ENCODE measurements at regions not wholly inside any gene's neighbourhood (a gene's known extent, or its start where the extent isn't known, plus 50 kb on each side); places are given as distances from the start of the nearest gene placed in this dataset.
A peak's percentile ranks its signal among the peaks of the same experiment; 100 is the strongest.

GRCh38 chr11:15769203-15769602, 587.1 kb downstream of the SOX6 start:
- Histone ChIP-seq H3K9me1 (ENCODE audit: control insufficient read depth, insufficient read depth, low read length) (no peaks in the 10 kb centered on the region), H4K20me1 (replicated peaks; ENCODE audit: control insufficient read depth, insufficient read depth, low read length) (no peaks in the 10 kb centered on the region), H3K4me3 (no peak overlapping the region), H3K27me3 (ENCODE audit: control insufficient read depth in 2 of 2, insufficient read depth in 2 of 2, low read length in 2 of 2) (no peaks in the 10 kb centered on the region), H3K36me3 (ENCODE audit: control insufficient read depth, insufficient read depth, low read length) (no peaks in the 10 kb centered on the region), H3K79me2 (ENCODE audit: control insufficient read depth, insufficient read depth, low read length) (no peaks in the 10 kb centered on the region), H3K9ac (ENCODE audit: insufficient read depth in 1 of 2, low read depth in 2 of 2, low read length in 2 of 2) (no peak overlapping the region), H2AFZ (ENCODE audit: low read depth, low read length) (no peak overlapping the region), H3K4me1 (replicated peaks in 1 of 2; ENCODE audit: control insufficient read depth in 2 of 2, insufficient read depth in 2 of 2, low read length in 2 of 2) (no peaks in the 10 kb centered on the region), H3K9me3 (replicated peaks; ENCODE audit: control insufficient read depth, insufficient read depth, low read depth, low read length) (no peaks in the 10 kb centered on the region), H3K4me2 (ENCODE audit: insufficient read depth, low read length) (no peak overlapping the region), H3K27ac (ENCODE audit: extremely low read depth, low read depth, low read length) (no peak overlapping the region)
- CTCF ChIA-PET (ENCODE audit: low intra/inter-chr PET ratio): no interaction called here
- TF ChIP-seq U2AF2 (optimal IDR thresholded peaks at IDR 0.05; ENCODE audit: low read depth, low read length) (no peak), HNRNPUL1 (IDR thresholded peaks at IDR 0.05; ENCODE audit: low read length) (no peak)
- intact Hi-C loops (cut with micrococcal nuclease): no loop called here
- POLR2A ChIA-PET: no interaction called here
- FAIRE-seq: no peak
- in situ Hi-C loops (cut with MboI): no loop called here
- no peak for ATAC-seq
- BruUV-seq (replicated peaks): no TSS peak
- no peak for DNase-seq (ENCODE audit: extremely low read depth in 1 of 4, low spot score in 3 of 4)
- WGBS (ENCODE audit: insufficient coverage, low coverage, missing lambda C conversion rate): 3% methylated on average over 3 of the region's 3 CpGs

- H3K27ac ChIP-seq (ENCODE audit: extremely low read depth, low read depth, low read length): no peak overlapping the region
- H3K36me3 ChIP-seq (ENCODE audit: control insufficient read depth, insufficient read depth, low read length): no peaks in the 10 kb centered on the region
- H3K79me2 ChIP-seq (ENCODE audit: control insufficient read depth, insufficient read depth, low read length): no peaks in the 10 kb centered on the region
- POLR2A ChIA-PET: no interaction called here
- no peak overlapping the region for H3K9ac ChIP-seq (ENCODE audit: insufficient read depth in 1 of 2, low read depth in 2 of 2, low read length in 2 of 2)
- H3K9me3 ChIP-seq (replicated peaks; ENCODE audit: control insufficient read depth, insufficient read depth, low read depth, low read length): no peaks in the 10 kb centered on the region
- no TSS peak for BruUV-seq (replicated peaks)
- in situ Hi-C loops (cut with MboI): no loop called here
- CTCF ChIA-PET (ENCODE audit: low intra/inter-chr PET ratio): interaction anchor here (0.7 kb wide), 1 partner anchor 843 kb away, joined by 4 read pairs; no protein-coding TSS in a partner anchor
- whole genome bisulfite sequencing (ENCODE audit: insufficient coverage, low coverage, missing lambda C conversion rate): 0% methylated on average over 1 of the region's 1 CpG
- H3K4me1 ChIP-seq (replicated peaks in 1 of 2; ENCODE audit: control insufficient read depth in 2 of 2, insufficient read depth in 2 of 2, low read length in 2 of 2): no peaks in the 10 kb centered on the region
- no peaks in the 10 kb centered on the region for H3K9me1 ChIP-seq (ENCODE audit: control insufficient read depth, insufficient read depth, low read length)
- peaks cover 0 to 13% of the 10 kb centered on the region in 2 experiments; a peak in 1 of 5 replicates for H3K27me3 ChIP-seq (ENCODE audit: control insufficient read depth in 2 of 2, insufficient read depth in 2 of 2, low read length in 2 of 2)
- peak; percentile 87 for ATAC-seq
- no peak overlapping the region for H3K4me3 ChIP-seq
- intact Hi-C loops (cut with micrococcal nuclease): loop anchor here (5.0 kb wide), 1 partner anchor 841 kb away; no protein-coding TSS in a partner anchor
- peak; percentile 71 for FAIRE-seq
- no peak overlapping the region for H3K4me2 ChIP-seq (ENCODE audit: insufficient read depth, low read length)
- no peaks in the 10 kb centered on the region for H4K20me1 ChIP-seq (replicated peaks; ENCODE audit: control insufficient read depth, insufficient read depth, low read length)
- peak; percentile 39 to 61 (median 50) for DNase-seq (ENCODE audit: extremely low read depth in 1 of 4, low spot score in 3 of 4)
- no peak overlapping the region for H2AFZ ChIP-seq (ENCODE audit: low read depth, low read length)
- no peak for TF ChIP-seq NELFE (IDR thresholded peaks at IDR 0.05; ENCODE audit: insufficient read depth, insufficient read length)
- 0 out of 2 replicates have a peak, but pooled peaks have one; percentile 18 for TF ChIP-seq DEAF1 (CRISPR knock-in tag; IDR thresholded peaks at IDR 0.05)
- TF ChIP-seq SMC3 (conservative IDR thresholded peaks at IDR 0.05; ENCODE audit: insufficient read depth, low read depth, low read length): peak; percentile 51; the same call in 1 of the 2 replicates
- no peak for TF ChIP-seq TEAD4 (IDR thresholded peaks at IDR 0.05; ENCODE audit: low read length)
- TF ChIP-seq TEAD4 (CRISPR knock-in tag; IDR thresholded peaks at IDR 0.05; ENCODE audit: borderline replicate concordance): no peak
- TF ChIP-seq ZNF766 (CRISPR knock-in tag; conservative IDR thresholded peaks at IDR 0.05): no peak
- TF ChIP-seq MAX (CRISPR knock-in tag; IDR thresholded peaks at IDR 0.05): no peak
- no peak for TF ChIP-seq MYNN (IDR thresholded peaks at IDR 0.05)
- TF ChIP-seq MYNN (CRISPR knock-in tag; IDR thresholded peaks at IDR 0.05): no peak
- TF ChIP-seq RAD21 (CRISPR knock-in tag; conservative IDR thresholded peaks at IDR 0.05 in 1 of 2, IDR thresholded peaks at IDR 0.05 in 1 of 2): peak; percentile 36 to 50; a peak in 3 of 4 replicates
- TF ChIP-seq SMAD2 (IDR thresholded peaks at IDR 0.05; ENCODE audit: low read depth, low read length): no peak
- no peak for TF ChIP-seq SETDB1 (IDR thresholded peaks at IDR 0.05; ENCODE audit: low read length)
These were observed 585.4 kb downstream of the SOX6 start for GRCh38 chr11:15770798-15771414.
